ENCODE measurements at regions not wholly inside any gene's neighbourhood (a gene's known extent, or its start where the extent isn't known, plus 50 kb on each side); places are given as distances from the start of the nearest gene placed in this dataset.

GRCh38 chr2:216320852-216321251, 51.4 kb downstream of the MARCHF4 start:
- no peak for DNase-seq (ENCODE audit: low read depth in 4 of 4, low spot score in 1 of 4)

GRCh38 chr2:216319771-216320170, 52.5 kb downstream of the MARCHF4 start:
- no peak for DNase-seq (ENCODE audit: low read depth in 4 of 4, low spot score in 1 of 4)

- DNase-seq (ENCODE audit: low read depth in 4 of 4, low spot score in 1 of 4) = no peak
Measured at GRCh38 chr2:216318521-216318874, 53.8 kb downstream of the MARCHF4 start.

- DNase-seq (ENCODE audit: low read depth in 4 of 4, low spot score in 1 of 4) = no peak
Measured at GRCh38 chr2:216317831-216318520, 54.3 kb downstream of the MARCHF4 start.

GRCh38 chr2:216316743-216317142, 55.5 kb downstream of the MARCHF4 start:
- no peak for DNase-seq (ENCODE audit: low read depth in 4 of 4, low spot score in 1 of 4)

- no peak for DNase-seq (ENCODE audit: low read depth in 4 of 4, low spot score in 1 of 4)
Measured at GRCh38 chr2:216315802-216316603, 56.3 kb downstream of the MARCHF4 start.

GRCh38 chr2:216312441-216312840, 59.8 kb downstream of the MARCHF4 start:
- no peak for DNase-seq (ENCODE audit: low read depth in 4 of 4, low spot score in 1 of 4)

GRCh38 chr2:216308576-216308975, 63.7 kb downstream of the MARCHF4 start:
- no peak for DNase-seq (ENCODE audit: low read depth in 4 of 4, low spot score in 1 of 4)

GRCh38 chr2:216307496-216307895, 64.8 kb downstream of the MARCHF4 start:
- DNase-seq (ENCODE audit: low read depth in 4 of 4, low spot score in 1 of 4) = no peak

GRCh38 chr2:216306868-216307267, 65.4 kb downstream of the MARCHF4 start:
- DNase-seq (ENCODE audit: low read depth in 4 of 4, low spot score in 1 of 4) = no peak

- no peak for DNase-seq (ENCODE audit: low read depth in 4 of 4, low spot score in 1 of 4)
Measured at GRCh38 chr2:216305574-216305973, 66.7 kb downstream of the MARCHF4 start.

GRCh38 chr2:216302981-216303676, 69.2 kb downstream of the MARCHF4 start:
- DNase-seq (ENCODE audit: low read depth in 4 of 4, low spot score in 1 of 4) = no peak

GRCh38 chr2:216300906-216301305, 71.4 kb downstream of the MARCHF4 start:
- DNase-seq (ENCODE audit: low read depth in 4 of 4, low spot score in 1 of 4) = no peak

GRCh38 chr2:216299588-216299987, 72.7 kb downstream of the MARCHF4 start:
- DNase-seq (ENCODE audit: low read depth in 4 of 4, low spot score in 1 of 4) = no peak

GRCh38 chr2:216298719-216299495, 73.4 kb downstream of the MARCHF4 start:
- DNase-seq (ENCODE audit: low read depth in 4 of 4, low spot score in 1 of 4) = no peak

GRCh38 chr2:216296856-216297255, 75.4 kb downstream of the MARCHF4 start:
- DNase-seq (ENCODE audit: low read depth in 4 of 4, low spot score in 1 of 4) = no peak

- no peak for DNase-seq (ENCODE audit: low read depth in 4 of 4, low spot score in 1 of 4)
Measured at GRCh38 chr2:216294305-216294704, 78.0 kb downstream of the MARCHF4 start.

GRCh38 chr2:216293883-216294282, 78.4 kb downstream of the MARCHF4 start:
- no peak for DNase-seq (ENCODE audit: low read depth in 4 of 4, low spot score in 1 of 4)

- DNase-seq (ENCODE audit: low read depth in 4 of 4, low spot score in 1 of 4) = no peak
Measured at GRCh38 chr2:216292886-216293301, 79.4 kb downstream of the MARCHF4 start.

- no peak for DNase-seq (ENCODE audit: low read depth in 4 of 4, low spot score in 1 of 4)
Measured at GRCh38 chr2:216292475-216292874, 79.8 kb downstream of the MARCHF4 start.

- DNase-seq (ENCODE audit: low read depth in 4 of 4, low spot score in 1 of 4) = no peak
Measured at GRCh38 chr2:216289470-216289869, 82.8 kb downstream of the MARCHF4 start.
